ENCODE measurements at regions not wholly inside any gene's neighbourhood (a gene's known extent, or its start where the extent isn't known, plus 50 kb on each side); places are given as distances from the start of the nearest gene placed in this dataset.

DNA sequence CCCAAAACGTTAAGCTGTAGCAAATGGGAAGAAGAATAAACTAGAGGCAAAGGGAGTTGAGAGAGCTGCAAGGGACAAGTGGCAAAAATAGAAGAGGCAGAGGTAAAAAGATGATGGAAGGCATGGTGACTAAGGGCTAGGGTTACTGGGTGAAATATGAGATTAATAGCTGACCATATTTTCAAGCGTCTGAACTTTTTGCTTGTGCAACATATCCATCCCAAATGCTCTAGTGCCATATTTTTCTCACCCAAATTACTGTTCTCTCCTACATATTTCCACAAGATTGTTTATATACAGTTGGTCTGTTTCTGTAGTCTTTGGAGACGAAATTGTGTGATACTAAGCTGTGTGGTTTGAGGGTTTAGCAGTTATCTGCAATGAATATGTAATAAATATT is 145.5 kb downstream of the GMNC start:
- TF ChIP-seq, protein P1, sequence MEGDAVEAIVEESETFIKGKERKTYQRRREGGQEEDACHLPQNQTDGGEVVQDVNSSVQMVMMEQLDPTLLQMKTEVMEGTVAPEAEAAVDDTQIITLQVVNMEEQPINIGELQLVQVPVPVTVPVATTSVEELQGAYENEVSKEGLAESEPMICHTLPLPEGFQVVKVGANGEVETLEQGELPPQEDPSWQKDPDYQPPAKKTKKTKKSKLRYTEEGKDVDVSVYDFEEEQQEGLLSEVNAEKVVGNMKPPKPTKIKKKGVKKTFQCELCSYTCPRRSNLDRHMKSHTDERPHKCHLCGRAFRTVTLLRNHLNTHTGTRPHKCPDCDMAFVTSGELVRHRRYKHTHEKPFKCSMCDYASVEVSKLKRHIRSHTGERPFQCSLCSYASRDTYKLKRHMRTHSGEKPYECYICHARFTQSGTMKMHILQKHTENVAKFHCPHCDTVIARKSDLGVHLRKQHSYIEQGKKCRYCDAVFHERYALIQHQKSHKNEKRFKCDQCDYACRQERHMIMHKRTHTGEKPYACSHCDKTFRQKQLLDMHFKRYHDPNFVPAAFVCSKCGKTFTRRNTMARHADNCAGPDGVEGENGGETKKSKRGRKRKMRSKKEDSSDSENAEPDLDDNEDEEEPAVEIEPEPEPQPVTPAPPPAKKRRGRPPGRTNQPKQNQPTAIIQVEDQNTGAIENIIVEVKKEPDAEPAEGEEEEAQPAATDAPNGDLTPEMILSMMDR (IDR thresholded peaks at IDR 0.05): no peak
- no peak for TF ChIP-seq POLR2A (IDR thresholded peaks at IDR 0.05)
